HEK293 (cell line): ENCODE measurements at regions not wholly inside any gene's neighbourhood (a gene's known extent, or its start where the extent isn't known, plus 50 kb on each side); places are given as distances from the start of the nearest gene placed in this dataset.
"Not testable (repeated sequence)": the region's sequence is repeated elsewhere in the genome, so short reads cannot be mapped to it uniquely, and the experiment has no call there.

Experiments used
- CTCF ChIA-PET: fragments of 350-600 bp; formaldehyde crosslinking; extraction: SDS; loops from one replicate; lab custom pipeline; 2021; ENCODE audit warnings: antibody characterized with exemption; lab: Yijun Ruan, JAX
- POLR2A ChIA-PET: fragments of 300-600 bp; formaldehyde crosslinking; extraction: SDS; loops from one replicate; lab custom pipeline; 2020; ENCODE audit warnings: antibody characterized with exemption, inconsistent platforms; lab: Yijun Ruan, JAX
- H3K27ac ChIP-seq: fragments of 200-500 bp; sonication (Bioruptor generic); 2 replicates; pipeline ENCODE4 v1.5.1; 2014; ENCODE audit warnings: low read depth, low read length, control low read depth, inconsistent platforms; ENCODE audit errors: extremely low read depth
- H3K36me3 ChIP-seq, 2 experiments: fragments of 200-500 bp in 1 of 2; sonication (Bioruptor generic) in 1 of 2; 1 replicate in 1 of 2; 2 replicates in 1 of 2; pipeline ENCODE4 v1.5.1; 2014 to 2017; ENCODE audit warnings: inconsistent platforms in 2 of 2, low read length in 2 of 2; ENCODE audit not compliant: control insufficient read depth in 2 of 2, insufficient read depth in 1 of 2
- H3K4me1 ChIP-seq: fragments of 200-500 bp; sonication (Bioruptor generic); 2 replicates; pipeline ENCODE4 v1.5.1; 2014; ENCODE audit warnings: mild to moderate bottlenecking, low read length, inconsistent platforms; ENCODE audit not compliant: control insufficient read depth, insufficient read depth
- H3K4me3 ChIP-seq: 2 replicates; pipeline ENCODE4 v1.5.1; 2011; ENCODE audit warnings: low read depth, mild to moderate bottlenecking, control low read depth, low read length, moderate library complexity
- H3K9me3 ChIP-seq: fragments of 200-500 bp; sonication (Bioruptor generic); 2 replicates; pipeline ENCODE4 v1.5.1; 2014; ENCODE audit warnings: low read depth, low read length, inconsistent platforms; ENCODE audit not compliant: control insufficient read depth, insufficient read depth
- ELK4 ChIP-seq: IDR thresholded peaks from 2 replicates; pipeline ENCODE4 v1.6.1; 2011; ENCODE audit warnings: mild to moderate bottlenecking, low read depth, low read length, borderline replicate concordance
- HOXC10 ChIP-seq: sonication (generic); formaldehyde crosslinking; IDR thresholded peaks from 2 replicates; pipeline ENCODE4 v1.8.1; 2023; ENCODE audit warnings: mild to moderate bottlenecking, missing genetic modification reagents
- INSM2 ChIP-seq: fragments of 450-650 bp; formaldehyde crosslinking; IDR thresholded peaks from 2 replicates; pipeline ENCODE4 v1.5.1; 2016; ENCODE audit warnings: missing biosample characterization, missing genetic modification characterization
- MEIS1 ChIP-seq: sonication (generic); formaldehyde crosslinking; IDR thresholded peaks from 2 replicates; pipeline ENCODE4 v1.8.1; 2022; ENCODE audit warnings: missing genetic modification reagents, mild to moderate bottlenecking, borderline replicate concordance
- SP7 ChIP-seq: fragments of 450-650 bp; formaldehyde crosslinking; IDR thresholded peaks from 2 replicates; pipeline ENCODE4 v1.5.1; 2016; ENCODE audit warnings: missing biosample characterization, missing genetic modification characterization
- ZNF114 ChIP-seq: fragments of 450-650 bp; formaldehyde crosslinking; IDR thresholded peaks from 2 replicates; pipeline ENCODE4 v1.5.0; 2017; ENCODE audit warnings: missing biosample characterization, missing genetic modification characterization
- ZNF138 ChIP-seq: fragments of 450-650 bp; formaldehyde crosslinking; IDR thresholded peaks from 2 replicates; pipeline ENCODE4 v1.5.1; 2016; ENCODE audit warnings: missing biosample characterization, missing genetic modification characterization, borderline replicate concordance
- ZNF274 ChIP-seq, 2 experiments: fragments of 200-500 bp in 1 of 2; fragments of 450-650 bp in 1 of 2; sonication (Bioruptor generic) in 1 of 2; formaldehyde crosslinking in 1 of 2; IDR thresholded peaks; 2 replicates each; pipeline versions ENCODE4 v1.5.1 to v1.6.1; 2014 to 2016; ENCODE audit warnings: borderline replicate concordance in 1 of 2, inconsistent platforms in 1 of 2, low read length in 1 of 2, missing biosample characterization in 1 of 2, missing genetic modification characterization in 1 of 2
- ZNF394 ChIP-seq: fragments of 450-650 bp; formaldehyde crosslinking; IDR thresholded peaks from 2 replicates; pipeline ENCODE4 v1.5.1; 2016; ENCODE audit warnings: missing biosample characterization, missing genetic modification characterization, mild to moderate bottlenecking, moderate library complexity, borderline replicate concordance
- ZNF501 ChIP-seq: fragments of 450-650 bp; formaldehyde crosslinking; IDR thresholded peaks from 2 replicates; pipeline ENCODE4 v1.5.1; 2016; ENCODE audit warnings: missing biosample characterization, missing genetic modification characterization
- ZNF558 ChIP-seq: fragments of 450-650 bp; formaldehyde crosslinking; IDR thresholded peaks from 2 replicates; pipeline ENCODE4 v1.5.1; 2016; ENCODE audit warnings: missing biosample characterization, missing genetic modification characterization
- ZNF830 ChIP-seq: fragments of 450-650 bp; IDR thresholded peaks from 2 replicates; pipeline ENCODE4 v1.5.0; 2018; ENCODE audit warnings: missing biosample characterization, missing genetic modification characterization, low read depth, mild to moderate bottlenecking, moderate library complexity
- ZXDB ChIP-seq: fragments of 450-650 bp; formaldehyde crosslinking; IDR thresholded peaks from 2 replicates; pipeline ENCODE4 v1.5.1; 2016; ENCODE audit warnings: missing biosample characterization, missing genetic modification characterization
- TF ChIP-seq, protein P1 (sequence below): fragments of 450-650 bp; formaldehyde crosslinking; IDR thresholded peaks from 2 replicates; pipeline ENCODE4 v1.5.1; 2017; ENCODE audit warnings: missing biosample characterization, missing genetic modification characterization
- TF ChIP-seq, protein P2 (sequence below): fragments of 450-650 bp; formaldehyde crosslinking; IDR thresholded peaks from 2 replicates; pipeline ENCODE4; 2016; ENCODE audit warnings: missing biosample characterization, missing genetic modification characterization

- H3K4me3 ChIP-seq: no peak overlapping the region
- POLR2A ChIA-PET: interaction anchor here (1.1 kb wide), 1 partner anchor 24 kb away, joined by 3 read pairs; no protein-coding TSS in a partner anchor
- no peaks in the 10 kb centered on the region for H3K9me3 ChIP-seq
- H3K27ac ChIP-seq: no peak overlapping the region
- H3K36me3 ChIP-seq: no peaks in the 10 kb centered on the region
- TF ChIP-seq, protein P1, sequence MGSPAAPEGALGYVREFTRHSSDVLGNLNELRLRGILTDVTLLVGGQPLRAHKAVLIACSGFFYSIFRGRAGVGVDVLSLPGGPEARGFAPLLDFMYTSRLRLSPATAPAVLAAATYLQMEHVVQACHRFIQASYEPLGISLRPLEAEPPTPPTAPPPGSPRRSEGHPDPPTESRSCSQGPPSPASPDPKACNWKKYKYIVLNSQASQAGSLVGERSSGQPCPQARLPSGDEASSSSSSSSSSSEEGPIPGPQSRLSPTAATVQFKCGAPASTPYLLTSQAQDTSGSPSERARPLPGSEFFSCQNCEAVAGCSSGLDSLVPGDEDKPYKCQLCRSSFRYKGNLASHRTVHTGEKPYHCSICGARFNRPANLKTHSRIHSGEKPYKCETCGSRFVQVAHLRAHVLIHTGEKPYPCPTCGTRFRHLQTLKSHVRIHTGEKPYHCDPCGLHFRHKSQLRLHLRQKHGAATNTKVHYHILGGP (tag by site-specific recombination): no peak
- TF ChIP-seq ZNF830 (tag by site-specific recombination) (no peak), SP7 (tag by site-specific recombination) (no peak), INSM2 (tag by site-specific recombination) (no peak)
- TF ChIP-seq, all 188 proteins: peak for 0
- CTCF ChIA-PET: interaction anchor here (0.6 kb wide), 1 partner anchor 1015 kb away, joined by 4 read pairs; no protein-coding TSS in a partner anchor
- H3K4me1 ChIP-seq: no peaks in the 10 kb centered on the region
These were observed 202.9 kb downstream of the RPS24 start for GRCh38 chr10:78236416-78237015.

GRCh38 chr10:78237951-78238350 is 204.3 kb downstream of the RPS24 start:
- H3K4me3 ChIP-seq, CTCF ChIA-PET, H3K9me3 ChIP-seq, POLR2A ChIA-PET, H3K36me3 ChIP-seq, H3K27ac ChIP-seq, H3K4me1 ChIP-seq: not testable (repeated sequence)

DNA sequence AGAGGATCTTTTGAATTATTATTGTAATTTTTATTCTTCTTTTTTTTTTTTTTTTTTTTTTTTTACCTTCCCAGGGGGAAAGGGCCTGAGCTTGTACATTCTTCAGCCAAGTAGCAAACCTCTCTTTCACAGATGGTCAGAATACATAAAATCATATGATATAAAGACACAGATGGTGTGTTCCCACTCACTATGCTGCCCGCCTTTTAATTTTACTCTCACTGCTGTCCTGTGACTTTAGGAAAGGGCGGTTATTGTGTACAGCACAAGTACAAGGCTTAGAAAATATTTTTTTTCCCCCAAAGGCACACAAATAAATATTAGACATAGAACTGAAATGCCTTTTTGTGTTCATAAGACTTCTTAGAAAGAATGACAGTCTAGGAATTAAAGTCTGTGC is 213.6 kb downstream of the RPS24 start:
- no peak overlapping the region for H3K27ac ChIP-seq
- POLR2A ChIA-PET: no interaction called here
- H3K4me3 ChIP-seq: no peak overlapping the region
- no peaks in the 10 kb centered on the region for H3K36me3 ChIP-seq
- H3K4me1 ChIP-seq: no peaks in the 10 kb centered on the region
- CTCF ChIA-PET: interaction anchor here (0.6 to 1.6 kb wide), 4 partner anchors 13 to 446 kb away, joined by 3 to 5 read pairs (median 4); no protein-coding TSS in a partner anchor
- H3K9me3 ChIP-seq: no peaks in the 10 kb centered on the region
- no peak for TF ChIP-seq ZNF138
- no peak for TF ChIP-seq ZNF394 (tag by site-specific recombination)
- no peak for TF ChIP-seq ZNF274 (IDR thresholded peaks at IDR 0.05; ENCODE audit: low read length)
- no peak for TF ChIP-seq ZNF274 (tag by site-specific recombination; IDR thresholded peaks at IDR 0.05; ENCODE audit: borderline replicate concordance)
- TF ChIP-seq ZNF830 (tag by site-specific recombination): no peak
- TF ChIP-seq ELK4: no peak
- TF ChIP-seq, protein P2, sequence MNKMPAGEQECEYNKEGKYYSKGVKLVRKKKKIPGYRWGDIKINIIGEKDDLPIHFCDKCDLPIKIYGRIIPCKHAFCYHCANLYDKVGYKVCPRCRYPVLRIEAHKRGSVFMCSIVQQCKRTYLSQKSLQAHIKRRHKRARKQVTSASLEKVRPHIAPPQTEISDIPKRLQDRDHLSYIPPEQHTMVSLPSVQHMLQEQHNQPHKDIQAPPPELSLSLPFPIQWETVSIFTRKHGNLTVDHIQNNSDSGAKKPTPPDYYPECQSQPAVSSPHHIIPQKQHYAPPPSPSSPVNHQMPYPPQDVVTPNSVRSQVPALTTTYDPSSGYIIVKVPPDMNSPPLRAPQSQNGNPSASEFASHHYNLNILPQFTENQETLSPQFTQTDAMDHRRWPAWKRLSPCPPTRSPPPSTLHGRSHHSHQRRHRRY: no peak
- no peak for TF ChIP-seq HOXC10
- TF ChIP-seq ZNF114: no peak
- no peak for TF ChIP-seq ZNF558 (tag by site-specific recombination)
- no peak for TF ChIP-seq ZNF501
- TF ChIP-seq ZXDB (tag by site-specific recombination): no peak
- no peak for TF ChIP-seq MEIS1 (CRISPR knock-in tag)
